HG02884 (cell line): ENCODE measurements at regions not wholly inside any gene's neighbourhood (a gene's known extent, or its start where the extent isn't known, plus 50 kb on each side); places are given as distances from the start of the nearest gene placed in this dataset.
"Not testable (repeated sequence)": the region's sequence is repeated elsewhere in the genome, so short reads cannot be mapped to it uniquely, and the experiment has no call there.

Experiments used
- ATAC-seq: cut with Tn5 transposase; IDR thresholded peaks from one replicate; pipeline ENCODE4 v1.9.1; 2021; ENCODE audit warnings: mild to moderate bottlenecking, moderate library complexity; ENCODE audit not compliant: unreplicated experiment

GRCh38 chr2:216942465-216942864, 82.6 kb upstream of the TNP1 start:
- ATAC-seq, result no peak

DNA sequence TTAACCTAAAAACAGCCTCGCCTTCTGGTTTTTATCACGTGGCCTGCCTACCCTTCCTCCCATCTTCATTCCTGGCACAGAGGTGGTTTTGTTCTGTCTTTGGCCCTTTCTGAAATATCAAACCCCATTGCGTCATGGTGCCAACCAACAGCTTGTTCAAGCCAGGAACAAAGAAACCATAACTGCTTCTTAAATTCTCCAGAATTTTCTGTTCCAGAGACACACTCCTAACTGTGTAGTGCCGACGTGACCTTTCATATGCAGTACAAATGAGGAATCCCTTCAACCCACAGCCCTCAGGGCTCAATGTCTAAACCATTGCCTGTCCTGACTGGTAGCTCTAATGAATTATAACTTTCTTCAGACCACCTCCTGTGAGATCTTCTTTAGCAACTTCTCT, 82.2 kb upstream of the TNP1 start:
- ATAC-seq, result no peak

- ATAC-seq, result no peak
These were observed 77.1 kb upstream of the TNP1 start for GRCh38 chr2:216936954-216937357.

- ATAC-seq, result no peak
These were observed 74.8 kb upstream of the TNP1 start for GRCh38 chr2:216934623-216935022.

- ATAC-seq, result no peak
These were observed 74.3 kb upstream of the TNP1 start for GRCh38 chr2:216934151-216934550.

- no peak for ATAC-seq
These were observed 73.1 kb upstream of the TNP1 start for GRCh38 chr2:216932863-216933548.

DNA sequence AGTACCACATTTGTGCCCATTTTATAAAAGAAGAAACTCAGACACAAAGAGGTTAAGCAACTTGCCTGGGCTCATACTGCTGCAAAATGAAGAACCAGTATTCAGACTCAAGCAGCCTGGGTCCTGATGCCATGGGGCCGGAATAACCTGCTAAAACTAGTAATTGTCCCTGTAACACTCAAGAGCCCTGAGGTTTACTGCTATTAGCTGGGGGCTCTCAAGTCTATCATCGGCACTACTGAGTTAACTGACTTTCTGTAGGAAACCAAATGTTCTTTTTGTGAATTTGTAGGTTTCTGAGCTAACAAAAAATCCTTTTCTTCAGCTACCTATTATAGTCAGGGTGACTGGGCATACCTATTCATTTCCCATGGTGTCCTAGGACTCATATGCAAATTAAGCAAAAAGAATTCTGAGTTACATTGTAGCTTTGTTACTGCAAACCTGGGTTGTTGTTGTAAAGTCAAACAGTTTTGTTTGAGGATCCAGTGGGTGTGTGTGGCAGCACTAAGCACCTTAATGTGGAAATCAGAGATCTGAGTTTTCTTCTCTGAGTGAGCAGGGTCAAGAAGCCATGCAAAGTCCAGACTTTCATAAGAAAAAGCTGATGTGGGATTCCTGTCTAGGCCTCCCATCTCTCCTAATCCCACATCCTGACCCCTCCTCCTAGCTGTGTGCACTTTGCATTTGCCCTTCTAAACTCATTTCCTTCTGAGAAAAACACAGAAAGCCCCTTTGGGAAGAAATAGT, 72.4 kb upstream of the TNP1 start:
- ATAC-seq, result no peak

GRCh38 chr2:216930716-216931115, 70.9 kb upstream of the TNP1 start:
- no peak for ATAC-seq

DNA sequence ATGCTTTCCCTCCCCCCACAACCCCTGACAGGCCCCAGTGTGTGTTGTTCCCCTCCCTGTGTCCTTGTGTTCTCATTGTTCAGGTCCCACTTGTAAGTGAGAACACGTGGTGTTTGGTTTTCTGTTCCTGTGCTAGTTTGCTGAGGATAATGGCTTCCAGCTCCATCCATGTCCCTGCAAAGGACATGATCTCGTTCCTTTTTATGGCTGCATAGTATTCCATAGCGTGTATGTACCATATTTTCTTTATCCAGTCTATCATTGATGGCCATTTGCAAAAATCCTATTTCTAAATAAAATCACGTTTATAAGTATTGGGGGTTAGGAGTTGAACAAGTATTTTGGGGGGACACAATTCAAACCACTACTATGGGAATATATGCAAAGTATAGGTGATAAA, 69.5 kb upstream of the TNP1 start:
- ATAC-seq, result not testable (repeated sequence)

DNA sequence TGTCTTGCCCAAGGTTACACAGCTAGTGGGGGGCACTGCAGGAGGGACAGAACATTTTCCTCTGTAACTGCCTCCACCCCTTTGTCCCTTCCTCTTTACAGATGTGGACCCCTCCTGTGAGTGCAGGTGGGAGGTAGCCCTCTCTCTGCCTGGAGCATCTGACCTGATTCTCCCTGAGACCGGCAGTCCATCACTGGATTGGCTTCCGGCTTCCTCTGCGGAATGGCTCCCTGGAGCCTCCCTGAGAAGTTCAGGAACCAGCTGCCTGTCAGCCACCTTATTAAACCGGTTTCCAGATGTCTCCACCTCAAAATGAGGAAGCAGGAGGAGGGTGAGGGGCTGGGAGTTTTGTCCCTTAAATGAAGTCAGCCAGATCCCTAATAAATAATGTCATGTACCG, 67.3 kb upstream of the TNP1 start:
- ATAC-seq, result no peak

GRCh38 chr2:216925636-216926366, 65.9 kb upstream of the TNP1 start:
- no peak for ATAC-seq

- no peak for ATAC-seq
These were observed 65.1 kb upstream of the TNP1 start for GRCh38 chr2:216925006-216925405.

GRCh38 chr2:216923706-216924105, 63.8 kb upstream of the TNP1 start:
- no peak for ATAC-seq

GRCh38 chr2:216922175-216922780, 62.4 kb upstream of the TNP1 start:
- ATAC-seq, result peak; percentile 60

DNA sequence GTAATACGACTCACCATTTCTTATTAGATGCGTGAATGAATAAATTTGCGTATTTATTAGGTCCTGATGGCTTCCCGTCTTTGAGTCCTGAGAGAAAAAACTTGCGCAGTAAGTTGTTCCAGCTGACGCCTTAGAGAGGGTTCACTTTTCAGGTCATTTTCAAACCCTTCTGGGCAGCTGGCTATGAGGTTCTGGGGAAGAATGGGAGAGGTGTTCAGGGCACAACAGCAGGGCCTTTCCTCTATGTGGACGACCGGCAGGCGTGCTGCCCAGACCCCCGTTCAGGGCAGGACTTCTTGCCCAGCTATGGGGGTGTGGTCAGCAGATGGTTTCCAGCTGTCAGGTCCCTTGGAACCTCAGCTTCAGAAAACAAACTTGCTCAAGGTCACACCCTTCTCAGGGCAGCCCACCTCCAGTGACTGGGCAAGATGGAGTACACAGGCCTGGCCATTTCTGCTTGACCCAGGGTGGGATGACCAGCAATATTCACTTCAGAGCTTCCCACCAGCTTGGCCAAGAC, 61.1 kb upstream of the TNP1 start:
- ATAC-seq, result no peak

DNA sequence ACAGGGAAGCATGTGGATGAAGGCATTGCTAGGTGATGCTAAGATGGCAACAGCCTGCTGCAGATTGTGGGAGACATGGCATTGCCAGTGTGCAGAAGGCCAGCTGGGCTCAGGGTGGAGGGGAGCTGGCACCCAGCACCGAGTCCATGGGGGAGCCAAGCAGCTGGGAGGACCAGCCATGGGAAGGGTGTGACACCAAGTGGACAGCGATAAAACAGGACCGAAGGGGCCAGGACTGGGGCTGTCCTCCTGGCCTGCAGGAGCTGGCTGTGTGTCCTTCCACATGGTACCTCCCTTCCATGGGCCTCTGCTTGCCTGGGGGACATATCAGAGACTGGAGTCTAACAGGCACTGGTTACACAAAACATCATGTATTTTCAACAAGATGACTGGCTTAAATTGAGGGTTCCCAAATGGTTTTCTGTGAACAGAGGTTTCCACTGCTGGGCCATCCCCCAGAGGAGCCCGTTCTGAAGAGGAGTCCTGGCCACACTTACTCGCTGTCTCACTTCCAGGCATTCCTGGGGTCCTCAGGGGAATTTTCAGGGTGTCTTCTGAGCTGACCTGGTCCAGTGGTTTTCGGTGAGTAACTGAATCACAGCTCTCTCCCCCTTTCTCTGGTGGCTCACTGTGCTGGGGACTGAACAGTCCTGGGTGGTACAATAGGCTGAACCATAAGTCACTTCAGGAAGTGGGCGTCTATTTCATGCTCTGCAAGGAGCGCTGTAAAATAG, 60.4 kb upstream of the TNP1 start:
- ATAC-seq, result no peak

- no peak for ATAC-seq
These were observed 58.3 kb upstream of the TNP1 start for GRCh38 chr2:216918088-216918680.

DNA sequence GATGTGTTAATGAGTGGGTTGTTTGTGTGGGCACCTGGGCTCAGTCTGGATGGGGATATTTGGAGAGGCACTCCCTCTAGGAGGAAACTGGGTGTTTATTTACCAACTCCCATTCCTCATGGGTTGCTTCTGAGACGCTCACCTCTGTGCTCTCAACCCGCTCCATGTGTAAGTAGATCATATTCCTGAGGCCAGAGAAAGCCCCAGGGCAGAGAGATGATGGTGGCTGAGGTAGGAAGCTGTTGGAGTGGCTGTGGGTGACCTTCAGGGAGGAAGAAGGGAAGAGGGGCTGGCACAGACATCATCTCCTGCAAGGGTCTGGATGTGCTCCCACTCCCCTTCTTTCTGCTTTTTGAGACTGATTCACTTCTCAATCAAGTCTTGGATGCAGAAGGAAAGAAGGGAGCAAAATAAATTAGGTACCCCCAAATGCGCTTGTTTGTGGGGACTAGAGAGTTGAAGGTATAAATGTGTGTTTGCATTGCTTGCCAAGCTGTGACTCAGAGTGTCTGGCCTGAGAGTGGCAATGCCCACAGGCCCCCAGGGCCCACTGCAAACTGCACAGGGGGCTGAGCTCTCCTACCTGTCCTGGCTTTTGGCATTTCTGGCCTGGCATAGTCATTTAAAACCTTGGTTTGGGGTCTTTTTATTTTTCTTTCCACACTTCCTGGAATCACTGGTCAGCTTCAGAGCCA, 57.2 kb upstream of the TNP1 start:
- ATAC-seq, result no peak

DNA sequence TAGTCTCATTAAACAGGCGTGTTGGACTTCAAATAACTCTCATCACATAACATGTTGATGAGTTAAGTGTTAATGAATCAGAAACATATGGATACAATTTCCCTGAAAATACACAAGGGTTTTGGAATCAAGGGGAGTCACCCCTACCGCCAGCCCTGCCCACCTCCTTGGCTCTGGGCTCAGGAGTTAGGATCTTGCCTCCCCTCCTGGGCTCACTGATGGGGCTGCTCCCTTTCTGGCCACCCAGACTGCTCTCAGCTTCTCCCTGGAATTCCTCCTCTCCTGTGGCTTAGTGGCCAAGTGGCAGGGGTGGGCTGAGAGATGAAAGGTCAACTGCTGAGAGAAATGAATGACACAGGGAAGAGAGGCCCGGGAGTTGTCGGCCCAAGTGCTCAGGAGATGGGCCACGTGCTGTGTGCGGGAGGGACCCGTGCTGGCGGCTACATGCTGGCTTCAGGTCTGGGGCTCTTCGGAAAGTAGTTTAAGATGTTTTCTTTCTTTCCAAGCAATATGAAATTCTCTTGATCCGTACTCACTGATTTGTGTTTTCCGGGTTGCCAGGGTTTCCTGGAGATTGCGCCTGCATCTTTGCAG, 55.8 kb upstream of the TNP1 start:
- ATAC-seq, result no peak
